Heart right ventricle (tissue), 16 donors: ENCODE measurements at regions not wholly inside any gene's neighbourhood (a gene's known extent, or its start where the extent isn't known, plus 50 kb on each side); places are given as distances from the start of the nearest gene placed in this dataset.

Source experiments
- ATAC-seq, 8 donors: fragments of 200-7000 bp; cut with Tn5 transposase; one replicate each; pipeline ENCODE4 v1.9.1; 2020; ENCODE audit warnings: mild to moderate bottlenecking in 8 of 8, moderate library complexity in 8 of 8, moderate number of reproducible peaks in 1 of 8
- DNase-seq, 2 donors: peaks; one replicate each; pipeline ENCODE4 v3.0.0-alpha.2; 2020
- H3K27ac ChIP-seq, 10 donors: fragments of 200-600 bp; sonication (generic) in 2 of 10; one replicate each; pipeline versions ENCODE4 v1.5.0 to v1.8.0; 2020 to 2022; ENCODE audit warnings: mild to moderate bottlenecking in 3 of 10
- H3K27me3 ChIP-seq, 7 donors: fragments of 200-600 bp; one replicate each; pipeline ENCODE4 v1.8.0; 2021 to 2022; ENCODE audit warnings: mild to moderate bottlenecking in 2 of 7
- H3K36me3 ChIP-seq, 9 donors: fragments of 200-600 bp; sonication (generic) in 1 of 9; one replicate each; pipeline versions ENCODE4 v1.5.0 to v1.8.0; 2020 to 2022; ENCODE audit warnings: mild to moderate bottlenecking in 2 of 9
- H3K4me1 ChIP-seq, 9 donors: fragments of 200-600 bp; sonication (generic) in 1 of 9; one replicate each; pipeline versions ENCODE4 v1.5.0 to v1.8.0; 2020 to 2022; ENCODE audit warnings: mild to moderate bottlenecking in 4 of 9
- H3K4me3 ChIP-seq, 10 donors: fragments of 200-600 bp; sonication (generic) in 2 of 10; one replicate each; pipeline versions ENCODE4 v1.5.0 to v1.8.0; 2020 to 2022; ENCODE audit warnings: mild to moderate bottlenecking in 7 of 10, moderate library complexity in 2 of 10
- H3K9me3 ChIP-seq, 11 donors: fragments of 200-600 bp in 10 of 11; sonication (generic) in 2 of 11; one replicate each; pipeline versions ENCODE4 v1.5.0 to v1.8.0; 2013 to 2022; ENCODE audit warnings: mild to moderate bottlenecking in 2 of 11, control low read depth in 1 of 11, moderate library complexity in 1 of 11
- CTCF ChIP-seq, 9 donors: fragments of 200-600 bp; sonication (generic) in 2 of 9; IDR thresholded peaks; one replicate each; pipeline versions ENCODE4 v1.5.0 to v1.8.0; 2021 to 2022; ENCODE audit warnings: antibody characterized with exemption in 9 of 9, mild to moderate bottlenecking in 5 of 9, moderate library complexity in 1 of 9
- WGBS, 2 donors: extraction: QIAGEN DNeasy Blood & Tissue Kit; methylation state at CpG; one replicate each; pipeline ENCODE4 v1.1.7; 2013; ENCODE audit warnings: inconsistent platforms in 1 of 2; 5-methylcytosine and 5-hydroxymethylcytosine counted together
- intact Hi-C, 10 donors: fragments of 100-400 bp; cut with DNase I; formaldehyde crosslinking; loops; one replicate each; pipeline versions ENCODE4 v1.11.1 to v1.14.2; 2022
- donor health status: Arrhythmogenic right ventricular cardiomyopathy.
- donor health status: ischemic (EF 13 %, LVEDD 7.1; RV severe dilation, severe dysfunction).
- donor health status: healthy with polysubstance abuse.
- donor health status: DM: no; HTN: yes; CAD: no.
- donor health status: DM: no; HTN: no; CAD: no.
- donor health status: ischemic (EF 25% LVEDD 6.9; RV normal size, moderate dysfunction).
- donor health status: ischemic (EF 25% LVEDD 5.7; RV mildly dilated, moderate dysfunction).
- donor health status: healthy.
- donor health status: DM: yes; HTN: yes; CAD: no.
- donor health status: Ischemic cardiomyopathy.
- donor health status: ischemic (EF 35%, LVEDD 5.7; RV mildly dilated, moderate dysfunction).
- donor health status: nonischemic (EF 11% LVEDD 7.7; RV severe dilation, severe dysfunction).
- donor health status: DM: yes; HTN: yes; CAD: no.
- donor health status: PGD.
- donor health status: ischemic (EF 29% LVEDD 5.4; RV normal size, mild dysfunction).
- donor health status: nonischemic (EF 23%, LVEDD 6.1; RV moderate dilation, normal function).

- H3K27ac ChIP-seq: peak overlapping the region in 1 of 10 donors; percentile 36
- peaks cover 0 to 27% (median 0%) of the 10 kb centered on the region in 9 donors for H3K4me1 ChIP-seq
- peak in 2 of 8 donors; percentile 14 to 52 for ATAC-seq
- DNase-seq: no peak
- intact Hi-C loops: no loop called here
- no peak for TF ChIP-seq CTCF (IDR thresholded peaks at IDR 0.05)
- H3K9me3 ChIP-seq: no peaks in the 10 kb centered on the region
- H3K36me3 ChIP-seq: no peaks in the 10 kb centered on the region
- 31% methylated on average over 34 to 41 of the region's 41 CpGs for WGBS, 2 donors
- peaks cover 0 to 33% (median 24%) of the 10 kb centered on the region in 7 donors for H3K27me3 ChIP-seq
- peak overlapping the region in 6 of 10 donors; percentile 8 to 35 (median 20) for H3K4me3 ChIP-seq
These were observed 224.8 kb upstream of the ID2 start for GRCh38 chr2:8457092-8457481.

- DNase-seq: no peak
- H3K9me3 ChIP-seq: no peaks in the 10 kb centered on the region
- no peak for ATAC-seq
- no peaks in the 10 kb centered on the region for H3K36me3 ChIP-seq
- no peak overlapping the region for H3K27ac ChIP-seq
- 66 to 70% methylated on average over 19 of the region's 19 CpGs for WGBS, 2 donors
- H3K4me1 ChIP-seq: peaks cover 0 to 27% (median 0%) of the 10 kb centered on the region in 9 donors
- H3K4me3 ChIP-seq: peak overlapping the region in 1 of 10 donors; percentile 22
- no peak for TF ChIP-seq CTCF (IDR thresholded peaks at IDR 0.05)
- H3K27me3 ChIP-seq: peaks cover 0 to 33% (median 24%) of the 10 kb centered on the region in 7 donors
- intact Hi-C loops: no loop called here
These were observed 224.0 kb upstream of the ID2 start for GRCh38 chr2:8457699-8458502.

- H3K36me3 ChIP-seq: no peaks in the 10 kb centered on the region
- 95 to 97% methylated on average over 10 of the region's 10 CpGs for WGBS, 2 donors
- no peak overlapping the region for H3K4me3 ChIP-seq
- intact Hi-C loops: no loop called here
- H3K9me3 ChIP-seq: no peaks in the 10 kb centered on the region
- no peak for DNase-seq
- H3K27me3 ChIP-seq: peaks cover 0 to 33% (median 24%) of the 10 kb centered on the region in 7 donors
- ATAC-seq: no peak
- TF ChIP-seq CTCF (IDR thresholded peaks at IDR 0.05): no peak
- H3K4me1 ChIP-seq: peaks cover 0 to 23% (median 0%) of the 10 kb centered on the region in 9 donors
- H3K27ac ChIP-seq: no peak overlapping the region
These were observed 223.1 kb upstream of the ID2 start for GRCh38 chr2:8458503-8459459.

GRCh38 chr2:8459474-8459873 is 222.4 kb upstream of the ID2 start:
- H3K4me3 ChIP-seq: no peak overlapping the region
- ATAC-seq (no peak), DNase-seq (no peak)
- intact Hi-C loops: no loop called here
- no peak for TF ChIP-seq CTCF (IDR thresholded peaks at IDR 0.05)
- H3K27me3 ChIP-seq: peaks cover 0 to 33% (median 24%) of the 10 kb centered on the region in 7 donors
- no peak overlapping the region for H3K27ac ChIP-seq
- 97 to 98% methylated on average over 3 of the region's 3 CpGs for WGBS, 2 donors
- peaks cover 0 to 22% (median 0%) of the 10 kb centered on the region in 9 donors for H3K4me1 ChIP-seq
- no peaks in the 10 kb centered on the region for H3K36me3 ChIP-seq
- no peaks in the 10 kb centered on the region for H3K9me3 ChIP-seq
